Natural killer cell treated with Interleukin-12 subunit alpha and Interleukin-12 subunit beta and Interleukin-15 and Interleukin-18, amount 100 ng/mL, for 72 hours (primary cell): ENCODE measurements at regions not wholly inside any gene's neighbourhood (a gene's known extent, or its start where the extent isn't known, plus 50 kb on each side); places are given as distances from the start of the nearest gene placed in this dataset.

Experiments used
- ATAC-seq, 2 donors: fragments of 150-1000 bp; cut with Tn5 transposase in 1 of 2; sonication (Bioruptor Pico), chemical (Tn5 transposase) in 1 of 2; 2 replicates each; pipeline ENCODE4 v1.10.0; 2021
- DNase-seq: peaks from one replicate; pipeline ENCODE4 v3.0.0; 2022; ENCODE audit warnings: low spot score
- H3K27ac Mint-ChIP-seq, 2 donors: 1 replicate in 1 of 2; 2 replicates in 1 of 2; pipeline ENCODE4 v1.8.0; 2022; ENCODE audit warnings: mixed read lengths in 2 of 2, mild to moderate bottlenecking in 1 of 2, moderate library complexity in 1 of 2
- H3K27me3 Mint-ChIP-seq, 2 donors: 1 replicate in 1 of 2; 2 replicates in 1 of 2; pipeline ENCODE4 v1.8.0; 2022; ENCODE audit warnings: mixed read lengths in 2 of 2
- H3K36me3 Mint-ChIP-seq: one replicate; pipeline ENCODE4 v1.8.0; 2022; ENCODE audit warnings: mixed read lengths
- H3K4me1 Mint-ChIP-seq, 2 donors: 1 replicate in 1 of 2; 2 replicates in 1 of 2; pipeline ENCODE4 v1.8.0; 2022; ENCODE audit warnings: low read depth in 2 of 2, mixed read lengths in 2 of 2, mild to moderate bottlenecking in 1 of 2
- H3K4me3 Mint-ChIP-seq: one replicate; pipeline ENCODE4 v1.8.0; 2022; ENCODE audit warnings: mixed read lengths
- H3K9me3 Mint-ChIP-seq: 2 replicates; pipeline ENCODE4 v1.8.0; 2022; ENCODE audit warnings: mixed read lengths

- DNase-seq (no peak), ATAC-seq (no peak)
- peaks cover 7% of the 10 kb centered on the region for H3K36me3 Mint-ChIP-seq
- H3K4me3 Mint-ChIP-seq, result no peak overlapping the region
- H3K9me3 Mint-ChIP-seq, result no peaks in the 10 kb centered on the region
- peak overlapping the region in 1 of 2 donors; percentile 32 for H3K27ac Mint-ChIP-seq
- peaks cover 8 to 17% of the 10 kb centered on the region in 2 donors for H3K27me3 Mint-ChIP-seq
- H3K4me1 Mint-ChIP-seq, result peaks cover 19 to 25% of the 10 kb centered on the region in 2 donors
Observed at GRCh38 chr4:26269038-26269437, 51.8 kb upstream of the RBPJ start.
